GM18520 (cell line): ENCODE measurements at regions not wholly inside any gene's neighbourhood (a gene's known extent, or its start where the extent isn't known, plus 50 kb on each side); places are given as distances from the start of the nearest gene placed in this dataset.
"Not testable (repeated sequence)": the region's sequence is repeated elsewhere in the genome, so short reads cannot be mapped to it uniquely, and the experiment has no call there.

Experiments
- ATAC-seq: cut with Tn5 transposase; IDR thresholded peaks from one replicate; pipeline ENCODE4 v1.9.1; 2021; ENCODE audit not compliant: unreplicated experiment

- no peak for ATAC-seq
Measured at GRCh38 chr19:28067882-28068281, 1145.1 kb downstream of the UQCRFS1 start.

- ATAC-seq: no peak
Measured at GRCh38 chr19:28066988-28067387, 1146.0 kb downstream of the UQCRFS1 start.

GRCh38 chr19:28066161-28066560, 1146.8 kb downstream of the UQCRFS1 start:
- ATAC-seq: no peak

GRCh38 chr19:28065026-28065425, 1147.9 kb downstream of the UQCRFS1 start:
- no peak for ATAC-seq

GRCh38 chr19:28063702-28064101, 1149.2 kb downstream of the UQCRFS1 start:
- no peak for ATAC-seq

- ATAC-seq: no peak
Measured at GRCh38 chr19:28061111-28061510, 1151.8 kb downstream of the UQCRFS1 start.

GRCh38 chr19:28057026-28057425, 1155.9 kb downstream of the UQCRFS1 start:
- ATAC-seq: not testable (repeated sequence)

- no peak for ATAC-seq
Measured at GRCh38 chr19:28051047-28051446, 1161.9 kb downstream of the UQCRFS1 start.

- no peak for ATAC-seq
Measured at GRCh38 chr19:28049875-28050274, 1163.1 kb downstream of the UQCRFS1 start.

GRCh38 chr19:28046932-28047331, 1166.0 kb downstream of the UQCRFS1 start:
- no peak for ATAC-seq

- ATAC-seq: no peak
Measured at GRCh38 chr19:28045621-28046020, 1167.3 kb downstream of the UQCRFS1 start.

- no peak for ATAC-seq
Measured at GRCh38 chr19:28044477-28044876, 1168.5 kb downstream of the UQCRFS1 start.

GRCh38 chr19:28042516-28042915, 1170.4 kb downstream of the UQCRFS1 start:
- no peak for ATAC-seq

GRCh38 chr19:28039677-28040381, 1173.1 kb downstream of the UQCRFS1 start:
- ATAC-seq: no peak

GRCh38 chr19:28037186-28037585, 1175.8 kb downstream of the UQCRFS1 start:
- no peak for ATAC-seq

- ATAC-seq: no peak
Measured at GRCh38 chr19:28036486-28036885, 1176.5 kb downstream of the UQCRFS1 start.

- no peak for ATAC-seq
Measured at GRCh38 chr19:28034936-28035335, 1178.0 kb downstream of the UQCRFS1 start.

GRCh38 chr19:28028881-28029444, 1184.0 kb downstream of the UQCRFS1 start:
- ATAC-seq: no peak

- no peak for ATAC-seq
Measured at GRCh38 chr19:28027116-28027515, 1185.8 kb downstream of the UQCRFS1 start.

GRCh38 chr19:28026636-28027035, 1186.3 kb downstream of the UQCRFS1 start:
- ATAC-seq: no peak

- ATAC-seq: no peak
Measured at GRCh38 chr19:28024920-28025319, 1188.0 kb downstream of the UQCRFS1 start.

GRCh38 chr19:28023064-28023463, 1189.9 kb downstream of the UQCRFS1 start:
- ATAC-seq: no peak

GRCh38 chr19:28022506-28022905, 1190.4 kb downstream of the UQCRFS1 start:
- ATAC-seq: no peak
